WERI-Rb-1 (cell line): ENCODE measurements at regions not wholly inside any gene's neighbourhood (a gene's known extent, or its start where the extent isn't known, plus 50 kb on each side); places are given as distances from the start of the nearest gene placed in this dataset.
"Not testable (repeated sequence)": the region's sequence is repeated elsewhere in the genome, so short reads cannot be mapped to it uniquely, and the experiment has no call there.

Source experiments
- DNase-seq: peaks from one replicate; pipeline ENCODE4 v3.0.0-alpha.2; 2020
- H3K27ac ChIP-seq: fragments of 250-450 bp; sonication (Bioruptor Pico); 2 replicates; pipeline ENCODE4 v1.5.1; 2020; ENCODE audit warnings: mild to moderate bottlenecking, moderate library complexity
- H3K27me3 ChIP-seq: fragments of 250-450 bp; sonication (Bioruptor Pico); 2 replicates; pipeline ENCODE4 v1.5.1; 2021; ENCODE audit warnings: mild to moderate bottlenecking, low read depth, moderate library complexity; ENCODE audit not compliant: insufficient read depth, severe bottlenecking
- H3K36me3 ChIP-seq: fragments of 250-450 bp; sonication (Bioruptor Pico); 2 replicates; pipeline ENCODE4 v1.5.1; 2020; ENCODE audit warnings: mild to moderate bottlenecking, moderate library complexity
- H3K4me3 ChIP-seq: 2 replicates; pipeline ENCODE4 v1.5.1; 2011; ENCODE audit warnings: low read depth, mild to moderate bottlenecking, control low read depth, low read length
- H3K9me3 ChIP-seq: fragments of 250-450 bp; sonication (Bioruptor Pico); 2 replicates; pipeline ENCODE4 v1.5.1; 2021; ENCODE audit warnings: mild to moderate bottlenecking, moderate library complexity; ENCODE audit not compliant: severe bottlenecking
- TF ChIP-seq, protein P1 (sequence below): IDR thresholded peaks from 2 replicates; pipeline ENCODE4 v1.5.1; 2011; ENCODE audit warnings: low read depth, mild to moderate bottlenecking, control low read depth, inconsistent platforms, low read length

DNA sequence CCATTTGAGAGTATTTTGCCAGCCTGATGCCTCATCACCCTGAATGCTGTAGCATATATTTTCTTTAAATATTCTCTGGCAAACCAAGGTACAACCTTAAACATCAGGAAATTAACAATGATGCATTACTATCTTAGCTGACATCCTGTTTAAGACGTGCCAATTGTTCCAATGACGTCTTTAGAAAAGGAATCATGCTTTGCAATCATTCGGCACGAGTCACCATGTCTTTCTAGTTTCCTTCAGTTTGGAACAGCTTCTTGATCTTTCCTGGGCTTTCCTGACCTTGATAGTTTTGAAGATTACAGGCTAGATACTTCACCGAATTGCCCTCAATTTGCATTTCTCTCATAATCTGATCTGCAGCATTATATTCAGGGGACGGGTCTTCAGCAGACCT is 88.2 kb upstream of the GLI2 start:
- Histone ChIP-seq H3K4me3 (no peak overlapping the region), H3K9me3 (peaks cover 15% of the 10 kb centered on the region), H3K36me3 (no peaks in the 10 kb centered on the region), H3K27me3 (no peaks in the 10 kb centered on the region), H3K27ac (no peak overlapping the region)
- DNase-seq = no peak
- TF ChIP-seq, protein P1, sequence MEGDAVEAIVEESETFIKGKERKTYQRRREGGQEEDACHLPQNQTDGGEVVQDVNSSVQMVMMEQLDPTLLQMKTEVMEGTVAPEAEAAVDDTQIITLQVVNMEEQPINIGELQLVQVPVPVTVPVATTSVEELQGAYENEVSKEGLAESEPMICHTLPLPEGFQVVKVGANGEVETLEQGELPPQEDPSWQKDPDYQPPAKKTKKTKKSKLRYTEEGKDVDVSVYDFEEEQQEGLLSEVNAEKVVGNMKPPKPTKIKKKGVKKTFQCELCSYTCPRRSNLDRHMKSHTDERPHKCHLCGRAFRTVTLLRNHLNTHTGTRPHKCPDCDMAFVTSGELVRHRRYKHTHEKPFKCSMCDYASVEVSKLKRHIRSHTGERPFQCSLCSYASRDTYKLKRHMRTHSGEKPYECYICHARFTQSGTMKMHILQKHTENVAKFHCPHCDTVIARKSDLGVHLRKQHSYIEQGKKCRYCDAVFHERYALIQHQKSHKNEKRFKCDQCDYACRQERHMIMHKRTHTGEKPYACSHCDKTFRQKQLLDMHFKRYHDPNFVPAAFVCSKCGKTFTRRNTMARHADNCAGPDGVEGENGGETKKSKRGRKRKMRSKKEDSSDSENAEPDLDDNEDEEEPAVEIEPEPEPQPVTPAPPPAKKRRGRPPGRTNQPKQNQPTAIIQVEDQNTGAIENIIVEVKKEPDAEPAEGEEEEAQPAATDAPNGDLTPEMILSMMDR = no peak

DNA sequence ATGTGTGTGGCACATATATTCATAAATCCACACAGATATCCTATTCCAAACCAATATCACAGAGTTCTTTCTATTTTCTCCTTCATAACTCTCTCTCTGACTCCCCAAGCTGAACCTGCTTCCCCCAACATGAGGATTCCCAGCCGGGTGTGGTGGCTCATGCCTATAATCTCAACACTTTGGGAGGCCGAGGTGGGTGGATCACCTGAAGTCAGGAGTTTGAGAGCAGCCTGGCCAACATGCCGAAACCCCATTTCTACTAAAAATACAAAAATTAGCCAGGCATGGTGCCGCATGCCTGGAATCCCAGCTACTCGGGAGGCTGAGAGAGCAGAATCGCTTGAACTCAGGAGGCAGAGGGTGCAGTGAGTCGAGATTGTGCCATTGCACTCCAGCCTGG is 86.3 kb upstream of the GLI2 start:
- not testable (repeated sequence) for H3K27me3 ChIP-seq, DNase-seq, H3K4me3 ChIP-seq

DNA sequence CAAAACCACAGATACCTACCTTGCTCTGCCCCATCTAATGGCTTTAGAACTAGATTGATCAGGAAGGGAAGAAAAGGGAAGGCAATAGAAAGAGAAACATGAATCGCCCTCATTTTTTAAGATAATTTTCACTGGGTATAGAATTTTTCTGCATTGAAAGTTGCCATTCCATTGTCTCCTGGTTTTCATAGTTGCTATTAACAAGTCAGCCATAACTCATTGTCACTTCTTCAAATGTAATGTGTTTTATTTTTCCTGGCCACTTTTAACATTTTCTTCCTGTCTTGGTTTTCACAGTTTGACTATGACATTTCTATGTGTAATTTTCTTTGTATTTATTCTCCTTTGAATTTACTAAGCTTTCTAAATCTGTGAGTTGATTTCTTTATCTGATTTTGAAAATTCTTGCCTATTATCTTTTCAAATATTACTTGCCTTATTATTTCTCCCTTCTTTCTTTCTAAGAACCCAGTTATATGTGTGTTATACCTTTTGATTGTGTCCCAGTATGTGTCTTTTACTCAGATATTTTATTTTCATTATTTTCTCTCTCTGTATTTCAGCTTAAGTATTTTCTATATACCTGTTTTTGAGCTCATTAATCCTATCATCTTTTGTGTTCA is 85.5 kb upstream of the GLI2 start:
- no peak overlapping the region for H3K4me3 ChIP-seq
- no peaks in the 10 kb centered on the region for H3K36me3 ChIP-seq
- H3K27me3 ChIP-seq = no peaks in the 10 kb centered on the region
- TF ChIP-seq, protein P1 = no peak
- no peak for DNase-seq
- H3K27ac ChIP-seq = no peak overlapping the region
- H3K9me3 ChIP-seq = peaks cover 15% of the 10 kb centered on the region

More for the DNA sequence above, 86.3 kb upstream of the GLI2 start:
- not testable (repeated sequence) for H3K36me3 ChIP-seq, H3K27ac ChIP-seq
- peaks cover 15% of the 10 kb centered on the region for H3K9me3 ChIP-seq

DNA sequence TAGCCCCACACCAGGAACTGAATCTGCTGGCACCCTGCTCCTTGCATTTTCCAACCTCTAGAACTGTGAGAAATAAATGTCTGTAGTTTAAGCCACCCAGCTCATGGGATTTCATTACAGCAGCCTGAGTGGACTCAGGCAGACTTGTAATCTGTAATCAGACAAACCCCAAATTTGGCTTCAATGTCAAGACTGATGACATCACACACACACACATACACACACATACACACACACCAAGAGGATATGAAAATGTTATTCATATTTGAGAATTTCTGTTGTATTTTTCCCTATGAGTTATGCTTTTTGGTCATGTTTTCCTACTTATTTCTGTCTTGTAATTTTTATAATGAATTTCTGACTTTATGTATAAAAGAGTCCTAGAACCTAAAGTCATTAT is 83.8 kb upstream of the GLI2 start:
- peaks cover 15% of the 10 kb centered on the region for H3K9me3 ChIP-seq
- no peaks in the 10 kb centered on the region for H3K27me3 ChIP-seq
- DNase-seq = no peak
- no peaks in the 10 kb centered on the region for H3K36me3 ChIP-seq
- no peak overlapping the region for H3K4me3 ChIP-seq
- H3K27ac ChIP-seq = no peak overlapping the region
- TF ChIP-seq, protein P1 = no peak

DNA sequence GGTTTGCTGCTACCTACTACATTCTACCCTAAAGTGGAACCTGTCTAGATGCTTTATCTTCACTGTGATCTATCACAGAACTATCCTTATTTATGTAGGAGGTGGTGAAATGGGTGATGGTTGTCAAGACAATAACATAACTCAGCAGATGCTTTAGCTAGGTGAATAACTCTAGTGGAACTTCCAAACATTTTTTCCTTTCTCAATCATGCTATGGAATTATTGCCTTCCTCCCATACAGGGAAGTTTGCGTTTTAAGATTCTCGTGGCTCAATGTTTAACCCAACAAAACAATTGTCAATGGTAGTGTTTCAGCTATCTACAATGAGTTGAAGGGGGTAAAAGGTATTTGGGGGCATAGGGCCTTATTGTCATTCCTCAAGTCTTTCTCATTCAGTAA is 82.6 kb upstream of the GLI2 start:
- TF ChIP-seq, protein P1 = no peak
- no peaks in the 10 kb centered on the region for H3K36me3 ChIP-seq
- H3K27ac ChIP-seq = no peak overlapping the region
- no peak overlapping the region for H3K4me3 ChIP-seq
- DNase-seq = no peak
- H3K27me3 ChIP-seq = no peaks in the 10 kb centered on the region
- H3K9me3 ChIP-seq = peaks cover 15% of the 10 kb centered on the region

DNA sequence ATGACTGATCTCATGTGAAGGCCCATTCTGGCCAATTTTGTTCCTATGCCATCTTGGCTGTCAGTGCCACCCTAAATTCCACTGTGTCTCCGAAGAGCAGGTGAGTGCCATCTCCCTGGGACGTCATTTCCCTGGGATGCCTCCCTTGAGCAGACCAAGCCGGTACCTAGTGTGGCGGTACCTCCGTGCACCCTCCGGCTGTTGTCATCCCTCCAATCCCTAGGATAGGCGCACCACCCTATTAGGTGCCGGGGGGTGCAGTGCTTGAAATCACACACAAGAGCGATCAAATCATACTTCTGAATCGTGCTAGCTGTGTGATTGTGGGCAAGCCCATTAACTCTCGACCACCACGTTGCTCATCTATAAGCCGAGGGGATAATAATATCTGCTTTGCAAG is 81.8 kb upstream of the GLI2 start:
- no peak overlapping the region for H3K4me3 ChIP-seq
- no peaks in the 10 kb centered on the region for H3K36me3 ChIP-seq
- TF ChIP-seq, protein P1 = no peak
- peaks cover 15% of the 10 kb centered on the region for H3K9me3 ChIP-seq
- no peaks in the 10 kb centered on the region for H3K27me3 ChIP-seq
- H3K27ac ChIP-seq = no peak overlapping the region
- DNase-seq = no peak
